GM12873 (cell line): ENCODE measurements at regions not wholly inside any gene's neighbourhood (a gene's known extent, or its start where the extent isn't known, plus 50 kb on each side); places are given as distances from the start of the nearest gene placed in this dataset.

Experiments used
- TF ChIP-seq, protein P1 (sequence below): IDR thresholded peaks from 2 replicates; pipeline ENCODE4 v1.5.1; 2012; ENCODE audit warnings: low read depth, mild to moderate bottlenecking, moderate library complexity, low read length, control low read depth; ENCODE audit not compliant: insufficient read depth; ENCODE audit errors: missing control alignments

DNA sequence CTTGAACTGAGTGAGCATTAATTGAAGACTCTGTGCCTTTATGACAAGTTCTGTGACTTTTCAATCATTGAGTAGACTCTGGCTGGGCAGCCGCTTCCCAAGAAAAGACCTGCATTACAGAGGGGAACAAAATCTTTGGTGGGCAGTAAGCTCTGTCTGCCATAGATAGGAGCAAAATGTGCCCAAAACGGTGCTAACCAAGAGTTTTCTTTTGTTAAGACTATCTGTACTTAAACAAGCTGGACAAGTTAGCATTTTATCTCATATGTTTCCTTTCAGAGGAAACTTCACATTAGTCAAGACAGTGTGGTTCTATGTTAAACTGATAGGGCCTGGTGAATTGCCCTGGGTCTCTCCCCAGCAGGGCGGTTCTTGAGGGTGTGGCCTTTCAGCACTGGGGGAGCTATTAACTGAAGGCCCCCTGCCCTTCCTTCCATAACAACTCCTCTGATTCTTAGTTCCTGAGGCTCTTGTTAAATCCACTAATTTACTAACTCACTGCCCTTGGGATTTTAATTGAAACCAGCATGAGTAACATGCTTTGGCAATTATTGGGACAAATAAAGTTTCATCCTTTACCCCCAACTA is 219.6 kb downstream of the KTN1 start:
- TF ChIP-seq, protein P1, sequence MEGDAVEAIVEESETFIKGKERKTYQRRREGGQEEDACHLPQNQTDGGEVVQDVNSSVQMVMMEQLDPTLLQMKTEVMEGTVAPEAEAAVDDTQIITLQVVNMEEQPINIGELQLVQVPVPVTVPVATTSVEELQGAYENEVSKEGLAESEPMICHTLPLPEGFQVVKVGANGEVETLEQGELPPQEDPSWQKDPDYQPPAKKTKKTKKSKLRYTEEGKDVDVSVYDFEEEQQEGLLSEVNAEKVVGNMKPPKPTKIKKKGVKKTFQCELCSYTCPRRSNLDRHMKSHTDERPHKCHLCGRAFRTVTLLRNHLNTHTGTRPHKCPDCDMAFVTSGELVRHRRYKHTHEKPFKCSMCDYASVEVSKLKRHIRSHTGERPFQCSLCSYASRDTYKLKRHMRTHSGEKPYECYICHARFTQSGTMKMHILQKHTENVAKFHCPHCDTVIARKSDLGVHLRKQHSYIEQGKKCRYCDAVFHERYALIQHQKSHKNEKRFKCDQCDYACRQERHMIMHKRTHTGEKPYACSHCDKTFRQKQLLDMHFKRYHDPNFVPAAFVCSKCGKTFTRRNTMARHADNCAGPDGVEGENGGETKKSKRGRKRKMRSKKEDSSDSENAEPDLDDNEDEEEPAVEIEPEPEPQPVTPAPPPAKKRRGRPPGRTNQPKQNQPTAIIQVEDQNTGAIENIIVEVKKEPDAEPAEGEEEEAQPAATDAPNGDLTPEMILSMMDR, result no peak

DNA sequence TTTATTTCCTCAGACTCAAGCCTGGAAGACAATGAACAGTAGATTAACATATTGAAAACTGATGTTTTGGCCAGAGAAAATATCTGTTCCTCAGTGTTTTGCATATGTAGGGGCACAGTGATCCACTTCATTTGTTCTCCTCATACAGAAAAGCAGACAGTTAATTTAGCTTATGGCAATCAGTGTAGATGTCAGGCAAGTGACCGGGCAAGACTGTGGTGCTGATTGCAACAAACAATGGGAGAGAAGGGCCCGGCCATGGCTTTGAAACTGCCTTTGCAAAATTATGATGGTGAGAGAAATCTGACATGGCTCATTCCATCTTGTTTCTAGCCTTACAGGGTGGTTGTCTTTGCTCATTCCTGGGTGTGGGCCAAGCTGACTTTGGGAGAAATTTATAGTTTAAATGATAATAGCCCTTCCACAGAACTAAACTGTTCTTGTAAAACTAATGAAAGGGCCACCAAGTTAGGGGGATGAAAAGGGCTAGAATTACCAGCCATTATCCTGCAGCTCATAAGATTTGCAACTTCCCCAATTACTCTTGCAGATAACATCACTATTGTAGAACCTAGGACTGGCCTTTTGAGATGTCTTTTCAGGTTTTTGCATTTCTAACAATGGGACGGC is 220.3 kb downstream of the KTN1 start:
- TF ChIP-seq, protein P1, result no peak

DNA sequence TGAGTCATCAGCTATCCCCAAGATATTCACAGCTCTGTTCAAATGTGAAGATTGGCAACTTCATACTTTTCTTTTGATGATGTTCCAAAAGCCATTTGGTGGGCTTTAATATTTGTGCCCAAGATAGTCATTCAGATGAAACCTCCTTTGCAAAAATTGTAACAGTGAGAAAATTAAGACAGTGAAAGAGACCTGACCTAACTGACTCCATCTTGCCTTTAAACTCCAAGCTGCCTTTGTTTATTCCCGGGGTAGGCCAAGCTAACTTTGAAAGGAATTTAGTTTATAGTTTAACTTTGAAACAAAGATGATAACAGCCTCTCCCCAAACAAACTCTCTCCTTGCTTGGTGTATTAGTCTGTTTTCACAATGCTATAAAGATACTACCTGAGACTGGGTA is 221.1 kb downstream of the KTN1 start:
- TF ChIP-seq, protein P1, result no peak

DNA sequence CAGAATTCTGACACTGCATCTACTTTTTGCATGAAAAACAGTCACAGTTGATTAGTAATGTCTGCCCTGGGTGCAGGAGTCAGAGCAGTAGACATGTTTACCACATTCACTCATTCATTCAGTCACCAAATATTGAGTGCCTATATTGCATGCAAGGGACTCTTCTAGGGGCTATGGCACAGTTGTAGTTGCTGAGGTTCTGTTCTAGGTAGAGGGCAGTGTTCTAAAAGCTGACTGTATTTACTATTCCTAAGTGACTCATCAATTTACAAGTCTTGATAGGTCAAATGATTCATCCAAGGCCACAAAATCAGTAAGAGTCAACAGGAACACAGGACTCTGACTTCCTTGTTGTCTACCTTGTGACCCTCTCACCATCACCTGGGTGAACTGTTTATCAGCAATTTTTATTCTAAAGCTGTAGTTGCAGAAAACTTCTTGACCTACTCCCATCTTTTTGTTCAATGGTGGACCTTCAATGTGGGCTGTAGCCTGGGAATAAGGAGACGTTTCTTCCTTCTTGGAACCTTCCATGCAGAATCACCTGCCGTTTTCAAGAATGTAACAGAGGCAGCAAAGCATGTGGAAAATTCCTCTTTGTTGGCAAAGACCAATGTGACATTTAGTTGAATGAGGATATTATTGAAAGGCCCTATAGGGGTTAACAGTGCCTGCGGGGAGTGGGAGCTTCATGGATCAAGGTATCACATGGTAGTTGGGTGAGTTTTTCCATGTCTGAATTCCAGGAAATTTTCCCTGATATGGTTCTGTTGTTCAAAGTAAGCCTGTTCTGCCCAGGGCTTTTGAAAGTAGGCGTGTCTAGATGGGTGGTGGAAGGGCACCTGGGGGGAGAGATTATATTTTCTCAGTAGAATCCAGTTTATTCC is 223.2 kb downstream of the KTN1 start:
- TF ChIP-seq, protein P1, result no peak

GRCh38 chr14:55803873-55804553 is 224.0 kb downstream of the KTN1 start:
- TF ChIP-seq, protein P1, result no peak

GRCh38 chr14:55805250-55805649 is 225.2 kb downstream of the KTN1 start:
- TF ChIP-seq, protein P1, result no peak
